ENCODE measurements at regions not wholly inside any gene's neighbourhood (a gene's known extent, or its start where the extent isn't known, plus 50 kb on each side); places are given as distances from the start of the nearest gene placed in this dataset.

- DNase-seq = no peak
These were observed 245.9 kb downstream of the HS3ST1 start for GRCh38 chr4:11182586-11183355.

GRCh38 chr4:11182031-11182430 is 246.7 kb downstream of the HS3ST1 start:
- DNase-seq = no peak

GRCh38 chr4:11179796-11180195 is 248.9 kb downstream of the HS3ST1 start:
- no peak for DNase-seq

- no peak for DNase-seq
These were observed 250.3 kb downstream of the HS3ST1 start for GRCh38 chr4:11178433-11178832.

GRCh38 chr4:11175374-11175773 is 253.3 kb downstream of the HS3ST1 start:
- DNase-seq = no peak

- no peak for DNase-seq
These were observed 262.1 kb downstream of the HS3ST1 start for GRCh38 chr4:11166606-11167005.

GRCh38 chr4:11166034-11166433 is 262.7 kb downstream of the HS3ST1 start:
- DNase-seq = no peak

GRCh38 chr4:11165052-11165451 is 263.6 kb downstream of the HS3ST1 start:
- no peak for DNase-seq

GRCh38 chr4:11160288-11160687 is 268.4 kb downstream of the HS3ST1 start:
- no peak for DNase-seq

- no peak for DNase-seq
These were observed 269.7 kb downstream of the HS3ST1 start for GRCh38 chr4:11158971-11159370.

- no peak for DNase-seq
These were observed 273.4 kb downstream of the HS3ST1 start for GRCh38 chr4:11155208-11155867.

GRCh38 chr4:11153171-11153750 is 275.4 kb downstream of the HS3ST1 start:
- no peak for DNase-seq

GRCh38 chr4:11152684-11153083 is 276.0 kb downstream of the HS3ST1 start:
- no peak for DNase-seq

- no peak for DNase-seq
These were observed 277.2 kb downstream of the HS3ST1 start for GRCh38 chr4:11151500-11151899.

- DNase-seq = no peak
These were observed 279.0 kb downstream of the HS3ST1 start for GRCh38 chr4:11149612-11150259.

GRCh38 chr4:11139871-11140270 is 288.8 kb downstream of the HS3ST1 start:
- DNase-seq = no peak

- no peak for DNase-seq
These were observed 289.7 kb downstream of the HS3ST1 start for GRCh38 chr4:11138964-11139363.

GRCh38 chr4:11134705-11135104 is 294.0 kb downstream of the HS3ST1 start:
- no peak for DNase-seq

- no peak for DNase-seq
These were observed 294.8 kb downstream of the HS3ST1 start for GRCh38 chr4:11133868-11134267.

- DNase-seq = no peak
These were observed 296.2 kb downstream of the HS3ST1 start for GRCh38 chr4:11132478-11132877.

- no peak for DNase-seq
These were observed 297.2 kb downstream of the HS3ST1 start for GRCh38 chr4:11131491-11131890.

- no peak for DNase-seq
These were observed 298.3 kb downstream of the HS3ST1 start for GRCh38 chr4:11130195-11130970.

- DNase-seq = no peak
These were observed 308.3 kb downstream of the HS3ST1 start for GRCh38 chr4:11120435-11120834.

Measured in GDM1 (cell line).